CD4-positive, alpha-beta T cell treated with Interleukin-10 for 1 hour (primary cell): ENCODE measurements at regions not wholly inside any gene's neighbourhood (a gene's known extent, or its start where the extent isn't known, plus 50 kb on each side); places are given as distances from the start of the nearest gene placed in this dataset.

Experiments
- DNase-seq: peaks from one replicate; pipeline ENCODE4 v3.0.0-alpha.2; 2020

- DNase-seq, result no peak
Observed at GRCh38 chr12:111069886-111070285, 149.5 kb upstream of the MYL2 start.

DNA sequence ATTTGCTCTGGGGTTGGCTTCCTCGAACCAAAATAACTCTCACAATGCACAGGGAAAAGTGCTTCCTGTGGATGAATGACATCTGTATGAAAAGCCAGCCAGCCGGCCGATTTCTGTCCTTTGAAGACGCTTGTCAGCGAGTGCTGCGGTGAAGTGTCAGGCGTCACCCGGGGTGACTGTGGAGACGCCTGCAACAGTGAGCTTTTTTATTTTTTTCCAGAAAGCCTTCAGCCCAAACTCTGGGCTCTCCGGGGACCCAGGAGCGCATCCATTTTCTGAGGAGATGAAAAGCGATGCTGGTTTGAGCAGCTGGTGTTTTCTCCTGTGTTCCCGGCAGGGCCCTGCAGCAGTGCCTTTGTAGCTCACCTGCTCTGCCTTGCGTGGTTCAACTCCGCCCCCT is 147.9 kb upstream of the MYL2 start:
- DNase-seq, result peak; percentile 22

- DNase-seq, result no peak
Observed at GRCh38 chr12:111067498-111067897, 147.1 kb upstream of the MYL2 start.

DNA sequence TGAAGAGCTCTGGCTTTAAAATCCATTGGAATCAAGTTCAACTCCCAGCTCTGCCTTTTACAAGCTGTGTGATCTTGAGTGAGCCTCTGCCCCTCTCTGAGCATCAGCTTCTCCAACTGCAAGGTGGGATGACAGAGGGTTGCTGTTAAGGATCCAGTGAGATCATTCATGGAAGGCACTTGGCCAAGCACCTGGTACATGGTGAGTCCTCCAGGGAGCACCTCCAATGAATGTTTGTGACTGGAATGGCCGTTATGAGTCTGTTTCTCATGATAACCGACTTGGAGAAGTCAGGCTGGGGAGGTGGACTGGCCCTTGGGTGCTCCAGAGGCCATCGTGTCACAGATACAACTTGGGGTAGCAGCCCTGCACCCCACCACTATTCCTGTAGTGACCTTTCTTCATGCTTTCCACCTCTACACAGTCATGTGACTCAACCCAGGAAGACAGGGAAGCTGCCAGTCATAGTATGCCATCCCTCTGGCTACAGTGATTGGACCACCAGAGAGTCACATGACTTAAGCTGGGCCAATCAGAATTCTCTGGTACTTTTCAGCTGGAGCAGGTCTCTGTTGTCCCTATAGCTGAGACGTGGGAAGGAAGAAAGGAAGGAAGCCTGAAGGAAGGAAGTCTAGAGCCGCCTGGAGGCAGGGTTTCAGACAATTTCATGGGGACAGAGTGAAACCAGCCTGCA is 146.5 kb upstream of the MYL2 start:
- DNase-seq, result no peak

DNA sequence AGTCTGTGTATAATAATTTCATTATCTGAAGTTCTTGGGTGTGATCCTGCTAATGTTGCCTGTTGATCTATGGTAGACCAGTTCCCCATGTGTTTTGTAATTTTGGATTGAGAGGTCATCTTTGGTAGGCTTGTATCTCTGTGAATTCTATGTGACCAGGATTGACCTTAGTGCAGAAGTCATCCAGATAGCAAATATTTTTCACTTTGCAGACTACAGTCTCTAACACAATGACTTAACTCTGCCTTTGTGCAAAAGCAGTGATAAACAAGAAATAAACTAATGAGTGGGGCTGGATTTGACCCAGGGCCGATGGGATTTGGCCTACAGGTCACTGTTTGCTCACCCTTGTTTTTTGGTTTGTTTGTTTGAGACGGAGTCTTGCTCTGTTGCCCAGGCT is 144.6 kb upstream of the MYL2 start:
- DNase-seq, result no peak

- DNase-seq, result no peak
Observed at GRCh38 chr12:111064154-111064553, 143.8 kb upstream of the MYL2 start.

DNA sequence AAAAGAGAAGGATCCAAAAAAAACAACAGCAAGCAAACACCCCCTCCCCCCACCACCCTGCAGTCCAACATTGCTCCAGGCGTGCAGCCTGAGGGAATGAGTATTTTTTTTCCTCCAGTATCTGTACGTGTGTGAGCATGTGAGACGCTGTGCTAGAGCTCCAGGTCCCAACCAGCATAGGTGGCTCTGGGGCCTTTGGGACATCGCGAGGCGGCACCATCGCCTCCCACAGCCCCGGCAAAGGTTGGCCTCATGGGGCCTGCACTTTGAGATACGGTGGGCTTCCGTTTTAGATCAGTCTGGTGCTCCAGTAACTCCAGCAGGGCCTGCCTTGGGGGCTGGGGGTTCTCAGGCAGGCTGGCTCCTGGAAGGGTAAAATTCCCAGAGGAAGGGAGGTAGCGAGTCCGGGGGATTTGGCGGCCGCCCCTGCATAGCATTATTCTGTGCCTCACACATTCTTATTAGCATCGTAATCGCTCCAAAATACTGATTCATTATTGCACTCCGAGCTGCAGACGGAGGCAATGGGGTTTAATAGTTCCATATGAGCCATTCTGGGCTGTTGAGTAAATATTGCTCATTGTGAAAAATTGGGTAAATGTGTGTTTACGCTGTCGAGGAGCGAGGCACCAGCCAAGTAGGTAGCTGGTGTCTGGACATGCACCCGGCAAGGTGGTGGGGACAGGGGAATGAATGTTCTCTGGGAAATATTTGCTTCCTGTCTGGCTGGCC is 143.1 kb upstream of the MYL2 start:
- no peak for DNase-seq

DNA sequence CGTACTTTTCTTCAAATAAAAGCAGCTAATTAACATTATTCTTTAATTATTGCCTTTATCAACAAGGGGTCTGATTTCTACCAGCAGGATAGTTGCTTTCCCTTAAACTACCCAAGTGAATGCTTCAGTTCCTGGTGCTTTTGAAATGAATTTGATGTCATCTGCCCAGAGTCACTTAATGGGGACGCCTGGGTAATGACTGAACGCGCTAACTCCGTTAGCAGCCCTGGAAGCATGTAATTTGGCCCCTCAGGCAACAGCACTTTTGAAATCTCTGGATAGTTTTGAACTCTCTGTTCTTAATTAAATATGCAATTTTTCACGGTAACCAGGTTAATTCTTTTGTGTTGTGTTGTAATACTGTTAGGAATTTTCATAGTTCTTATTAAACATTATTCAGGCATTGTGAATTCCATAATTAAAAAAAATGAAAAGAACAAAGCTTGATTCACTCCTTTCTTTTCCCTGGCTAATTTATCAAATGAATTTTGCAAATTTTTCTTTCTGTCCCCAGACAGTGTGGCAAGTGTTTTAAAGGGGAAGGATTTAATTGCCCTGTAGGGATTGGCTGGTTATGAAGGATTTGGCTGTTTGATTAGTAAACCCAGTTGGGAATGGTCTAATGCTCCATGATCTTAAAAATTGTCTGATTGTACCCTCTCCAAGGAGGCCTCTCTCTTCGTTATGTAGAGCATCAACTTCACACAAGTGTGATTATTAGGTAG is 137.5 kb upstream of the MYL2 start:
- no peak for DNase-seq

GRCh38 chr12:111056618-111057521 is 136.5 kb upstream of the MYL2 start:
- peak; percentile 73 for DNase-seq

- DNase-seq, result no peak
Observed at GRCh38 chr12:111055181-111055880, 135.0 kb upstream of the MYL2 start.

DNA sequence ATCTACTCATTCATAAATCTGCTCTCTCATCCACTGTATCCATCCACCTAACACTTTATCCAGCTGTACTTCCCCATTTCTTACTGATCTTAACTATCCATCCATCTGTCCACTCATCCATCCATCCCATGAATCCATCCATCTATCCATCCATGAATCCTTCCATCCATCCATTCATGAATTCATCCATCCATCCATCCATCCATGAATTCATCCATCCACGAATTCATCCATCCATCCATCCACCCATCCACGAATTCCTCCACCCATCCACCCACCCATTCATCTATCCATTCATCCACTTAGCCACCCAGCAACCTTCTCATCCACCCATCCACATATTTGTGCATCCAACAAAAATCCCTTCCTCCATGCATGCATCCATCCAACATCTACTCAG is 128.6 kb upstream of the MYL2 start:
- no peak for DNase-seq

- no peak for DNase-seq
Observed at GRCh38 chr12:111046896-111047295, 126.5 kb upstream of the MYL2 start.

DNA sequence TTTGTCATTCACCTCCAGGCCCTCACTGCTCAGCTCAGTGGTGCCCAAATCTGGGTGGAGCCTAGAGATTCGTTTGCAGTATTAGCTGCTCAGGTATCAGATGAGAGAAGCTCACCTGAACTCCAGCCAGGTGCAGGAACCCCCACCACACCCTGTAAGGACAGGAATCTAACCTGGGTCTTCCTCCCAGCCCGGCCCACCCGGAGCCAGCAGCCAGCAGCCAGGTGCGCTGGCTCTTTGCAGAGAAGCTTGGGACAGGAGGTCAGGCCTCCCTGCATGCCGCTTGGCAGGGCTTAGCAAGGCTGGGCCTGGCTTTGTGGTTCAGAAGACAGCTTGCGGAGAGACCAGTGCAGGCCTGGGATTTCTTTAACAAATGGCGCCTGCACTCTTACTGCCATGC is 125.6 kb upstream of the MYL2 start:
- DNase-seq, result no peak

DNA sequence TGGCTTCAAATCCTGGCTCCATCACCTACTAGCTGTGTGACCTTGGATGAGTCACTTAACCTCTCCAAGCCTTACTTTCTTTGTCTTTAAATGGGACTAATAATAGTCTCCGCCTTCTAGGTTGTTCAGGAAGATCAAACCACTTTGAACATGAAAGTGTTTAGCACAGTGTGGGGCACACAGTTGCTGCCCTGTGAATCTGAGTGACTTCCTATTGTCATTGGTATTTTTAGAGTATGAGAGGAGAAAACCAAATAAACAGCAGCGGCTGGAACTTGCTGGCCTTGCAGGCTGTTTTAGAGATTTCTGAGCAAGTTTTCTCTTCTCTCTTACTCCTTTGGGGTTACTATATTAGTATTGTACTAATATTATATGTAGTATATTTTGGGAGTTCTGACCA is 120.7 kb upstream of the MYL2 start:
- DNase-seq, result no peak

DNA sequence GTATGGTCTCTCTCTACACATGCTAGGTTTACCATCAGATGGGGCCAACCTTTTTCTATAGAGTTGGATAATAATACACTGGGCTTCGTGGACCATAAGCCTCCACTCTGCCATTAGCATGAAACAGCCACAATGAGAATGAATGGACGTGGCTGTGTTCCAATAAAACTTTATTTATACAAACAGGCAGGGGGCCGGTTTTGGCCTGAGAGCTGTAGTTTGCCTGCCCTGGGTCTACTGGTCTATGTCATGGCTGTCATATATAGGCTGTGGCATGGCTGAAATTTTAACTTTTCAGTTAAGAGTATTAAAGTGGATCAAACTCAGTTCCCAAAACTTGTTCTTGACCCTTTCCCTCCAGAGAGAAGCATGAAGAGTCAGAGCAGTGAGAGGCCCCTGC is 120.3 kb upstream of the MYL2 start:
- no peak for DNase-seq

DNA sequence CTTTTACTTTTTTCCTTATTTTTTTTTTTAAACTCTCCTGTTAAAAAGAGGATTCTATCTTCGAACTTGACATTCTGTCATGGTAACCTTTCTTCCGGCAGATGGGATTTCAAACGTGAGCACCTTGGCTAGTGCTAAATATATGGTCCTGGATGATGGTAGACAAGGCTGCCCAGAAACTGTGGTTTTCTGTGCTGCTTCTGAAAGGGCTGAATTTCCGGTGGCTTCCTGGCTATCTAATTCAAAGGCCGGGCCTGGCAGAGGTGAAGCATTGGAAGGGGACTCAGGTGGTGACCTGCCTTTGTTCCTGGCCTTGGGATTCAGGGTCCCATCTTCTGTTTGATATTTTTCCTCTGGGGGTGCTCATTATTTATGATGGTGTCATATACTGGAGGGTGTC is 118.6 kb upstream of the MYL2 start:
- no peak for DNase-seq

- DNase-seq, result no peak
Observed at GRCh38 chr12:111038077-111038476, 117.7 kb upstream of the MYL2 start.

GRCh38 chr12:111037047-111037446 is 116.7 kb upstream of the MYL2 start:
- DNase-seq, result no peak

DNA sequence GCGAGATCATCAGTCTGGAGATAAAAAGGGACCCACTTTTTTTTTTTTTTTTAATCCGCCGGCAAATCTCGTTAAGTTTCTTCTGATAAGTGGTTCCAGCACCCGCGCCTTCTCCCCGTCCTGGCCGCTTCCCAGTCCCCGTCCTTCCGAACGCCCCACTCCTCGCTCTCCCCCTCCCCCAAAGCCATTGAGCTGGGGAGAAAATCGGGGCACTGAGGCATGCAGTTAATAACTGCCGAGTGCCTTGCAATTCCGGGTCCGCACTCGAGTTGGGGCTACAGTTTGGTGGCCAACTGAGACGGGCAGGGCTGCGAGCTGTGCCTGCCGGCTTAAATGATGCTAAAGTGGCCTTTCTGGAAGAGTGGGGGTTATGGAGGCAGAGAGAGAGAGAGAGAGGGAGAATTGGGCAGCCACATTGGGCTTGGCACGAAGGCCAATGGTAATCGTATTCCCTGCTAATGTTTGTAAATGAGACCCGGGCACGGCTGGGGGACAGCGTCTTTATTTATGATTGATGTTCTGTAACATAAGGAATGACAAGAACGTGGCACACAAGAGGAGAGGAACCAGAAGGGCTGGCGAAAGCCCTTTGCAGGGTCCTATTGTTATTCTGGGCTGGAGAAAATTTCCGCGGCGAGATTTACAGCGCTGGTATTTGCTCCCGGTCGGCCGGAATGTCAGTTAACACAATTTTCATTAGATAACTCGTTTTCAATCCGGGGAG is 115.4 kb upstream of the MYL2 start:
- no peak for DNase-seq

DNA sequence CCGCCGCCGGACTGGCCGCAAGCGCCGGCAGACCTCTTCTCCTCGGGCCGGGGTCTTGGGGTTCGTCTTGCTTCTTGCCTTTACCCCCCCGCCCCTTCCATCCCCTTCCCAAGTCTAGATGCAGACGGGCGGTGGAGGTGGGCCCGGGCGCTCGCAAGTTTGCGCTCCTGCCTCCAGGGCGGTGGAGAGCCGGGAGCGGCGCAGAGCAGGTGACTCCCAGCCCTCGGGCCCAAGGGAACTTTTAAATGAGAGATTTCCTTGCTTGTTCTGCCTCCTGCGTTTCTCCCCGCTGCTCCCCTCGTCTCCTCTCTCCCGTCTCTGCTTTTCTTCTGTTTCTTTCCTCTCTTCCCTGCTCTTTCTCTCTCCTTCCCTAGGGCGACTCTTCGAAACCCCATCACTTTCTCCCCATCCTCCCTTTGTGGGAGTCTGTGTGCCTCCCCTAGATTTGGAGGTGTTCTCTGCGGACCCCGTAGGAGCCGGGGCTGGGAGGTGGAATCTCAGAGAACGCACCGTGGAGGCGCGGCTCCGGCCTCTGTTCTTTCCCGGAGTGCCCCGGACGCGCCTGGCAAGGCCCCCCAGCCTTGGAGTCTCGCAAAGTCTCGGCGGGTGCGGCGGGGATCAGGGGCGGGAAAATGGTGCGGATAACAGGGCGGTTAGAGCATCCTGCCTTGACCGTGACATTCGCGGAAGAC is 114.7 kb upstream of the MYL2 start:
- no peak for DNase-seq
